ENCODE measurements at regions not wholly inside any gene's neighbourhood (a gene's known extent, or its start where the extent isn't known, plus 50 kb on each side); places are given as distances from the start of the nearest gene placed in this dataset.

GRCh38 chr11:80899381-80899780 is 1458.6 kb upstream of the TENM4 start:
- DNase-seq: no peak

GRCh38 chr11:80898910-80899309 is 1458.1 kb upstream of the TENM4 start:
- DNase-seq: no peak

- no peak for DNase-seq
Measured at GRCh38 chr11:80886684-80887083, 1445.9 kb upstream of the TENM4 start.

GRCh38 chr11:80873310-80873999 is 1432.6 kb upstream of the TENM4 start:
- no peak for DNase-seq

- no peak for DNase-seq
Measured at GRCh38 chr11:80872116-80872728, 1431.4 kb upstream of the TENM4 start.

- no peak for DNase-seq
Measured at GRCh38 chr11:80868831-80869230, 1428.0 kb upstream of the TENM4 start.

- DNase-seq: no peak
Measured at GRCh38 chr11:80862011-80862410, 1421.2 kb upstream of the TENM4 start.

GRCh38 chr11:80861193-80861592 is 1420.4 kb upstream of the TENM4 start:
- DNase-seq: no peak

GRCh38 chr11:80860632-80861031 is 1419.8 kb upstream of the TENM4 start:
- no peak for DNase-seq

GRCh38 chr11:80856066-80856465 is 1415.2 kb upstream of the TENM4 start:
- DNase-seq: no peak

- DNase-seq: no peak
Measured at GRCh38 chr11:80855426-80855825, 1414.6 kb upstream of the TENM4 start.

GRCh38 chr11:80849253-80849652 is 1408.4 kb upstream of the TENM4 start:
- no peak for DNase-seq

GRCh38 chr11:80846979-80847378 is 1406.1 kb upstream of the TENM4 start:
- no peak for DNase-seq

- DNase-seq: no peak
Measured at GRCh38 chr11:80846442-80846841, 1405.6 kb upstream of the TENM4 start.

- DNase-seq: no peak
Measured at GRCh38 chr11:80844110-80844819, 1403.4 kb upstream of the TENM4 start.

GRCh38 chr11:80843266-80843974 is 1402.6 kb upstream of the TENM4 start:
- no peak for DNase-seq

GRCh38 chr11:80842246-80842645 is 1401.4 kb upstream of the TENM4 start:
- no peak for DNase-seq

GRCh38 chr11:80841675-80842074 is 1400.8 kb upstream of the TENM4 start:
- DNase-seq: no peak

GRCh38 chr11:80838153-80838552 is 1397.3 kb upstream of the TENM4 start:
- no peak for DNase-seq

GRCh38 chr11:80837051-80837450 is 1396.2 kb upstream of the TENM4 start:
- no peak for DNase-seq

GRCh38 chr11:80831374-80831773 is 1390.5 kb upstream of the TENM4 start:
- DNase-seq: no peak

GRCh38 chr11:80827781-80828180 is 1387.0 kb upstream of the TENM4 start:
- DNase-seq: no peak

- no peak for DNase-seq
Measured at GRCh38 chr11:80826808-80827207, 1386.0 kb upstream of the TENM4 start.

GRCh38 chr11:80822308-80822707 is 1381.5 kb upstream of the TENM4 start:
- no peak for DNase-seq

Data from NCI-H2029 (cell line).